BJ (cell line): ENCODE measurements at regions not wholly inside any gene's neighbourhood (a gene's known extent, or its start where the extent isn't known, plus 50 kb on each side); places are given as distances from the start of the nearest gene placed in this dataset.

Experiments
- CTCF ChIA-PET: fragments of 350-600 bp; formaldehyde crosslinking; extraction: SDS; loops from one replicate; lab custom pipeline; 2021; ENCODE audit warnings: antibody characterized with exemption, inconsistent platforms; lab: Yijun Ruan, JAX
- POLR2A ChIA-PET: fragments of 300-600 bp; sonication (Branson Sonifier 250); formaldehyde crosslinking; extraction: SDS; loops from one replicate; lab custom pipeline; 2021; ENCODE audit warnings: antibody characterized with exemption; lab: Charles Lee
- DNase-seq: peaks from one replicate; pipeline ENCODE4 v3.0.0-alpha.2; 2011; ENCODE audit warnings: low read depth
- H3K27me3 ChIP-seq: 2 replicates; pipeline ENCODE4 v1.6.0; 2011; ENCODE audit warnings: low read length; ENCODE audit not compliant: control insufficient read depth, insufficient read depth
- H3K36me3 ChIP-seq: 2 replicates; pipeline ENCODE4 v1.5.1; 2011; ENCODE audit warnings: low read length; ENCODE audit not compliant: control insufficient read depth, insufficient read depth
- H3K4me3 ChIP-seq: 2 replicates; pipeline ENCODE4 v1.5.1; 2011; ENCODE audit warnings: low read depth, mild to moderate bottlenecking, control low read depth, low read length
- CTCF ChIP-seq: IDR thresholded peaks from 2 replicates; pipeline ENCODE4 v1.5.1; 2011; ENCODE audit warnings: low read depth, mild to moderate bottlenecking, control low read depth, inconsistent platforms, low read length, moderate library complexity; ENCODE audit not compliant: insufficient read depth

DNA sequence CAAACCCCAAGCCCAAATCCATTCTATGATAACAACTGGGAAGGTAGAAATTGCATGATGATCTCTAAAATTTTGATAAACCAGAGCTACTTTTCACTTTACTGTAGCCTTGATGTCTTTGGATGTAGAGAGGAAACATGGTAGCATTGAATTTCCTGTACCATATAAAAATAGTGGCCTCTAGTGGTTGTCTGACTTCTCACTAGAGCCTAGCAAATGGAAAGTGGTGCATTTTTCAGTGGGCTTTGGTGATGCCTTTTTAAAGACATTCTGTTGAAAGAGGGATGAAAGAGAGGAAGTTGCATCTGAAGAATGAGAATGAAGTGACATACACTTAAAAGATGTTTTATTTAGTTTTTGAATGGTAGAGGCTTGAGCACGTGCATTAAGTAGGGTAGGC, 662.2 kb downstream of the XIRP2 start:
- ChIA-PET CTCF (interaction anchor here (0.7 to 0.8 kb wide), 2 partner anchors 16 to 368 kb away, joined by 3 read pairs; no protein-coding TSS in a partner anchor), POLR2A (no interaction called here)
- TF ChIP-seq CTCF = 0 out of 2 replicates have a peak, but pooled peaks have one; percentile 29

DNA sequence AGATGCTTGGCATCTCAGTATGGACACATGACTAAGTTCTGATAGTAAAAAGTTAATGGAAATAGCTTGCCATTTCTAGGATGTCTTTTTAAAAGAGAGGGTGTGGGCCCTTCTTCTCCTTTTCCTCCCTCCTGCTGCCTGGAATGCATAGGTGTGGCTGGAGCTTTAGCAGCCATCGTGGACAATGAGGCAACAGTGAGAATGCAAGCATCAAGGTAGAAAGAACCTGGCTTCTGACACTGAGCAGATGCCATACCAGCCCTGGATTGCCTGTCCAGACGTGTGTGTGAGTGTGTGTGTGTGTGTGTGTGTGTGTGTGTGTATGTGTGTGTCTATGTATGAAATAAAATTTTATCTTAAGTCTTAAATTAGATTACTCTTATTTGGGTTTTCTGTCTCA, 660.1 kb downstream of the XIRP2 start:
- CTCF ChIA-PET = no interaction called here
- POLR2A ChIA-PET = no interaction called here
- Histone ChIP-seq H3K4me3 (no peak overlapping the region), H3K36me3 (no peaks in the 10 kb centered on the region), H3K27me3 (no peaks in the 10 kb centered on the region)
- no peak for TF ChIP-seq CTCF
- DNase-seq = no peak

More for the DNA sequence above, 662.2 kb downstream of the XIRP2 start:
- Histone ChIP-seq H3K4me3 (no peak overlapping the region), H3K36me3 (no peaks in the 10 kb centered on the region), H3K27me3 (no peaks in the 10 kb centered on the region)
- DNase-seq = no peak

DNA sequence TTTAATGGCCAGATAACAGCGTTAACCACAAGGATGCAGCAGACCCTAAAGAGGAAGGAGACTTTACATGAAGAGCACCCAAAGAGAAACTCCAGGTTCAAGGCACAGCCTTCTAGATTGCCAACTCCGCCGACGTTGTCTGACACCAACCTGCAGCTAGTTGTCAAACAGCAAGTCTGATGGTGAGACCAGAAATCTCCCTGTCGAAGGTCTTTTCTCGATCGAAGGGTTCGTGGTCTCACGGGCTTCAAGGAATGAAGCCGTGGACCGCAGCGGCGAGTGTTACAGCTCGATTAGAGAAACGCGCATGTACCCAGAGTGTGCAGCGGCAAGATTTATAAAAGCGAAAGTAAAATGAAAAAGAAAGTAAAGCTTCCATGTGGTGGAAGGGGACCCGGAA, 656.3 kb downstream of the XIRP2 start:
- ChIA-PET CTCF (no interaction called here), POLR2A (no interaction called here)
- no peak overlapping the region for H3K4me3 ChIP-seq
- no peak for TF ChIP-seq CTCF
- no peak for DNase-seq
- no peaks in the 10 kb centered on the region for H3K36me3 ChIP-seq
- H3K27me3 ChIP-seq = no peaks in the 10 kb centered on the region

GRCh38 chr2:167543721-167544120, 655.4 kb downstream of the XIRP2 start:
- Histone ChIP-seq H3K4me3 (no peak overlapping the region), H3K27me3 (no peaks in the 10 kb centered on the region), H3K36me3 (no peaks in the 10 kb centered on the region)
- DNase-seq = no peak
- POLR2A ChIA-PET = no interaction called here
- TF ChIP-seq CTCF = no peak
- CTCF ChIA-PET = no interaction called here

DNA sequence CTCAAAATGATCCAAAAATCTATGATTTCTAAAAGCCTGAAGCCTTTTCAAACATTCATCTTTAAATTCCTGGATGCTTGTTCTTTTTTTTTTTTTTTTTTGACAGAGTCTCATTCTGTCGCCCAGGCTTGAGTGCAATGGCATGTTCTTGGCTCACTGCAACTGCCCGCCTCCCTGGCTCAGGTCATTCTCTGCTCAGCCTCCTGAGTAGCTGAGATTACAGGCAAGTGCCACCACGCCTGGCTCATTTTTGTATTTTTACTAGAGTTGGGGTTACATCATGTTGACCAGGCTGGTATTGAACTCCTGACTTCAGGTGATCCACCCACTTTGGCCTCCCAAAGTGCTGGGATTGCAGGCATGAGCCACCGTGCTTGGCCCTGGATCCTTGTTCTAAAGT, 649.5 kb downstream of the XIRP2 start:
- no peak for TF ChIP-seq CTCF
- no peak for DNase-seq
- Histone ChIP-seq H3K36me3 (no peaks in the 10 kb centered on the region), H3K4me3 (no peak overlapping the region), H3K27me3 (no peaks in the 10 kb centered on the region)
- ChIA-PET CTCF (no interaction called here), POLR2A (no interaction called here)
